Activated gamma-delta T cell treated with Interleukin-2 at 50 U/mL for 16 hours (primary cell): ENCODE measurements at regions not wholly inside any gene's neighbourhood (a gene's known extent, or its start where the extent isn't known, plus 50 kb on each side); places are given as distances from the start of the nearest gene placed in this dataset.
A peak's percentile ranks its signal among the peaks of the same experiment; 100 is the strongest.
"Not testable (repeated sequence)": the region's sequence is repeated elsewhere in the genome, so short reads cannot be mapped to it uniquely, and the experiment has no call there.

ENCODE experiments used
- DNase-seq: peaks from one replicate; pipeline ENCODE4 v3.0.0-alpha.2; 2020

DNA sequence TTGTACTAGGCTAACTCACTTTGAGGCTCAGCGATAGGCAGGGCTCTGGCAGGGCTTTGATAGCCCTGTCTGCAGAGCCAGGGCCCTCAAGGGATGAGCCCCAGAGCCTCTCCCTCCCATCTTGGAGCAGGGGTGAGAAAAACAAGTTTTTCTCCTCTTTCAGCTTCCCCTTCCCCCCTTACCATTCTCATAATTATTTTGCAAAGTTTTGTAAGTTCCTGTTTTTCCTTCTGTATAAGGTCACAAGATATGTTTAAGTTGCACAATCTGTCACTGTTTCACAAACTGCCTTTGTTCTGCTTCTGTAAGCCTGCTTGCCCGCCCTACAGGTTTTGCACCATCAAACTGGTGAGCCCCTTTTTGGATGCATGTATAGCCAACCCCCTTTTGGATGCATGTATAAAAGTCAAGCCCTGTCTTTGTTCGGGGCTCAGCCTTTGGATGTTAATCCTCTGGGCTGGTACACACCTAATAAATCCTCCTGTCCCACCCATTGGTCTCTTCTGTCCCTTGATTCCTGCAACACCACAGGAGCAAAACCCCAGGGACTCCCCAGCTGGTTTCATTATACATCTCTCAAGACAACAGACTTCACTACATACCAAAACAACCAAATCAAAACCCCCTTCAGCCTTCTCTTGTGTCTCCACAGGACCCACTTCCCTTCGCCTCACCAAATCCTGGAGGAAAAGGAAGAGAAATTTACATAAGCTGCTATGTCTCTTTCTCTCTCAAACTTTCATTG is 52.5 kb upstream of the RESF1 start:
- DNase-seq: no peak

DNA sequence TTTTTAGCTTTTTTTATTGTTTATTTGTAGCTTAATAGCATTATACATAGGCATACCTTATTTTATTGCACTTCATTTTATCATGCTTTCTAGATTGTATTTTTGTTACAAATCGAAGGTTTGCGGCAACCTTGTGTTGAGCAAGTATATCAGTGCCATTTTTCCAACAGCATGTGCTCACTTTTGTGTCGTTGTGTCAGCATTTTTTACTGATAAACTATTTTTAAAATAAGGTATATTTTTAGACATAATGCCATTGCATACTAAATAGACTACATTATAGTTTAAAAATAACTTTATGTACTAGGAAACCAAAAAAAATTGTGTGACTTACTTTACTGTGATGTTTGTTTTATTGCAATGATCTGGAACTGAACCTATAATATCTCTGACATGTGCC is 56.2 kb upstream of the RESF1 start:
- no peak for DNase-seq

DNA sequence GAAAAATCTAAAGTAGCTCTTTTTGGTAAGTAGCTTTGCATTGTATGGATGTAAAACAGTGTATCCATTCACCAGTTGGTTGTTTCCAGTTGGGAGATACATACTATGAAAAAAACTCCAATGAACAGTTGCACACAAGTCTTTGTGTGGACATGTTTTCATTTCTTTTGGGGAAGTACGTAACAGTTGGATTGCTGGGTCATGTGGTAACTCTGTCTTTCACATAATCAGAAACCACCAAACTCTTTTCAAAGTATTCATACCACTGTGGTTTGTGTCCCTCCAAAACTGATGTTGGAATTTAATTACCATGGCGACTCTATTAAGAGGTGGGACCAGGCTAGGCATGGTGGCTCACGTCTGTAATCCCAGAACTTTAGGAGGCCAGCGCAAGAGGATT is 58.9 kb upstream of the RESF1 start:
- no peak for DNase-seq

DNA sequence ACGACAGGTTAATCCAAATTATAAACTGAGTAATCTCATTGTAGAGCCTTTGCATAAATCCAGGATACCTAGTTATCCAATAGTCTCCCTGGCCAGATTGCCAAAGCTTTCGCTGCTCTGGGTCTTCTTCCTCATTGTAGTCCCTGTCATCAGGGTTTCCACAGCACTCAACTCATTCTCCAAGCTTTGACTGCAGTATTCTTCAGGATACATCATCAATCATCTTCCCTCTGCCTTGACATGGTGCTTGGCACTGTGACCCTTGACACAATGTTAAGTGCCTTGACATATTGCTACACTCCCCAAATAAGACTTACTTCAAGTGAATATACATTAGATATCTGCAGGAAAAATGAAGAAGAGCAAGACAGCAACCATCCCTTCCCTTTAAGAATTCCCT is 60.1 kb upstream of the RESF1 start:
- DNase-seq: no peak

DNA sequence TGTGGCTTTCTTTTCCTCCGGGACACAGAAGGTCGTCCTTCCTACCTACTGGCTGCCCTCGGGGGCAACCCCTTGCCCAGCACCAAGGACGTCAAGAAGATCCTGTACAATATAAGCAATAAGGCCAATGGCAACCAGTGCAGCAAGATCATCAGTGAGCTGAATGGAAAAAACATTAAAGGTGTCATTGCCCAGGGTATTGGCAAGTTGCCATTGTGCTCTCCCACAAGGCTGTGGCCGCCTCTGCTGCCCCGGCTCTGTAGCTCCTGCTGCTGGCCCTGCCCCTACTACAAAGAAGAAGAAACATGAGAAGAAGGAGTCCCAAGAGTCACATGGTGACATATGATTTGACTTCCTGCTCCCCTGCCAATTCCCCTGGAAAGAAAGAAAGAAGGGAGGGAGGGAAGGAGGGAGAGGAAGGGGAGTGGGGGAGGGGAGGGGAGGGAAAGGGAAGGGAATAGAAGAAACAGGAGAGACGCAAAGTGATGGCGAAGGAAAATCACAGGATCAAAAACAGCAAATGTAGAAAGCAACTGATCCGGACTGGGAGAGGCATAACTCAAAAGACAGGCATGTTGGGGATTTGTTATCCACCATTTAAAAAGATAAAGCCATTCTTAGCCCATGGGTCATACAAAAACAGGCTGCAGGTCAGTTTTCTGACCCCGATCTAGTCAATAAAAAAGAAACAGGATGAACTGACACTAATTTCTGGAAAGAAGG is 61.3 kb upstream of the RESF1 start:
- DNase-seq: peak; percentile 24

DNA sequence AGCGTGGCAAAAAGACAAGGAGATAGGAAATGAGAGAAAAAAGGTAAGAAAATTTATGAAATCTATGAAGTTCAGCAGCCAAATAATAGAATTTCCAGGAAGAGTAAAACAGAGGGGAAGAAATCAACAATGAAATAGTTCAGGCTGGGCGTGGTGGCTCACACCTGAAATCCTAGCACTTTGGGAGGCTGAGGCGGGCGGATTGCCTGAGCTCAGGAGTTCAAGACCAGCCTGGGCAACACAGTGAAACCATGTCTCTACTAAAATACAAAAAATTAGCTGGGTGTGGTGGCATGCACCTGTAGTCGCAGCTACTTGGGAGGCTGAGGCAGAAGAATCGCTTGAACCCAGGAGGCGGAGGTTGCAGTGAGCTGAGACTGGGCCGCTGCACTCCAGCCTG is 62.1 kb upstream of the RESF1 start:
- not testable (repeated sequence) for DNase-seq

DNA sequence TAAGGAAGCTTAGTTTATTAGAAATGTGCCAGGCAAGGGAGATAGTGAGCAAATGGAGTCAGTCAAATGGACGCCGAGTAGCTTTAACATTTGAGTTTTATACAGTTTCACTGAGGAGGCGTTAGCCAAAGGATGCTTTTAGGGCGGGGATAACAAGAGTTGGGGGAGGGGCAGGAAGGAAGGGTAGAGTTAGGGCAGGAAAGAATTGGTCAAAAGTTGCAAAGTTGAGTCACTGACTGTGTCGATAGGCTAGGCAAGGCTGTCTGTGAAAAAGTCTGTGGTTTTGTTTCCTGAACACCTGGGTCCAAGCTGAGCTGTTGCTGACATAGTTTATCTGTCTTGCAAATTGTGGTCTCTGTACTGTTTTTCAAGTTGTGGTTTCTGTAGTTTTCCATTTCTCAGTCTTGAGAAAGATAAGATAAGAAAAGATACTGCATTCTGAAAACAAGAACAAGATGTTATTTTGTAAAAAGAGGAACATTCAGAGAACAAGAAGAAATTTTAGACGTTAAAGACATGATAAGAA is 62.6 kb upstream of the RESF1 start:
- DNase-seq: peak; percentile 86

DNA sequence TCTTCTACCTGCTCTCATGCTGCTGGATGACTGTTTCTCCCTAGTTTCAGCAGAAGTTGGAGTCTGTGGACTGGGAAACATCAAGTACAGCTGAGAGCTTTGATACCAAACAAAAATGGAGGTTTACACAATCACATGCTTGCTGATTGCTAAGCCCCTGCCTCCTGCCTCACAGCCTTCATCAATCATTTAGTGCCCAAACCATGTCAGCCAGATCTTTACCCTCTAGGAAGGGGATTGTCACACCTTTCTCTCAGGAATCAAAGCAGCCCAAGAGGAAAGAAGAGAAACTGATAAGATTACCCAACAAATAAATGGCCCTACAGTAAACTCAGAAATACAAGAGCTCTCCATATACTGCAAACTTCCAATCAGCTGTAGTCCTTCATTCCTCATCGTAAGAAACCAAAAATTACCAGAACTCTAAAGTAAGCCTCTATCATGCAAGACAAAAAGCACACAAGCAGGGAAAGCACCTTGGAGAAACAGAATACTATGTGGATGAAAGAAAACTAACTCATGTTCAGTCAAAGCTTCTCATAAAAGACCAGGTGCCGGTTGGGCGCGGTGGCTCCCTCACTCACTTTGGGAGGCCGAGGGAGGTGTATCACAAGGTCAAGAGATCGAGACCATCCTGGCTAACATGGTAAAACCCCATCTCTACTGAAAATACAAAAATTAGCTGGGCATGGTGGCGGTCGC is 63.6 kb upstream of the RESF1 start:
- no peak for DNase-seq

DNA sequence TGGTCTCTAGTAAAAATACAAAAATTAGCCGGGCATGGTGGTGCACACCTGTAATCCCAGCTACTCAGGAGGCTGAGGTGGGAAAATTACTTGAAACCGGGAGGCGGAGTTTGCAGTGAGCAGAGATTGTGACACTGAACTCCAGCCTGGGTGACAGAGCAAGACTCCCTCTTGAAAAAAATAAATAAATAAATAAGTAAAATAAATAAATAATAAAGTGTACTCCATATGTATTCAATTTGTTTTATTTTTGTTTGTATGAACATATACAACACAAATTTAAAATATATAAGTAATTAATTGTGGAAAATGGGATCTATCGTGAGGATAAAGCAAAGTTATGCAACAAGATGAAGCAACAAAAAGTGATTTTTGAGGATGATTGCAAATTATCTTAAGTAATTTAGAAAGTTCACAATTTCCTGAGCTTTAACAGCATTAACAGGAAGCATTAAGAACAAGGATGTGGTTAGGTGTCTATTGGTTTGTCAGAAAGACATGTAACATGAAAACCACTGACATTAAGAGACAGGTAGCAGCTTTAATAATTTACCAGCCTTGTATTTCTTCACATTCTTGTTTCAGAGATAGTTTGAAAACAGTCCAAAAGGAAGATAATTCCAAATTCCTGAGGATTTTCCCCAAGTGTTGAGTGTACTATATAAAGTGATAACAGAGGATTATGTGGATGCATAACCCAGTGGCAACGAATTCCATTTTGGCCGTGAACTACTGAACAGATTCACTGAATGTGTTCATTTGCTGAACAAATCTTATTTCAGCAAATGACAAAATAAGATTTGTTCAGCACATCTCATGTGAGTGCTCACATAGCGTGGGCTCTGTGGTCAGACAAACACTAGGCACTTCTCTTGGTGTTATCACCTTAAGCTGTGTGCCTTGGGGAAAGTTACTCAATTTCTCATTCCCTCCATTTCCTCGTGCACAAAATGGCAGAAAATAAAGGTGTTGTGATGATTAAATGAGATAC is 68.6 kb upstream of the RESF1 start:
- DNase-seq: no peak

DNA sequence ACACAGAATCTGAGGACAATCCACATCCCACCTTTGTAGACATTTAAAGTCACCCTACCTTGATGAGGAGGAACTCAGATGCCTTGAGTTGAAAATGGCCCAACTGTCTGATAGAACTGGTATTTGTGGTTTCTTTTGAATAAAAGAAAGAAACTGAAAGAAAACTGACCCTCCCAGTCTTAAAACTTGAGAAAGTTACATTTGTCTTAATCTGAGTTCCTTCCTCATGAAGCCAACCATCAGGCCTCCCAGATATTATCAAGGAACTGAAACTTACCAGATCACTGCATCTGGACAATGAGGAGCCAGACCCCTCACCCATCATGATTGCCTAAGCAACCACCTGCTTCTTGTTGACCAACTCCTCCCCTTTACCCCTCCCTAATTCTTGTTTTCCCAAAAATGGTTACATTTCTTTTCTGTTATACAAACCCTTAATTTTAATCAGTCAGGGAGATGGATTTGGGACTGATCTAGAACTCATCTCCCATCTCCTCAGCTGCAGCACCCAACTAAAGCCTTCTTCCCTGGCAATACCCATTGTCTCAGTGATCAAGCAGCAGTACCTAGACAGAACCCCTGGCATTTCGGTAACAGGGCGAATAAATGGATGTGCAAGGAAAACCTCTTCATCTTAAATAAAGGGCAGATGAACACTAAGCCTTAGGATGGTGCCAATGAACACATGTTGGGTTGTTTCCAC is 72.0 kb upstream of the RESF1 start:
- DNase-seq: no peak

DNA sequence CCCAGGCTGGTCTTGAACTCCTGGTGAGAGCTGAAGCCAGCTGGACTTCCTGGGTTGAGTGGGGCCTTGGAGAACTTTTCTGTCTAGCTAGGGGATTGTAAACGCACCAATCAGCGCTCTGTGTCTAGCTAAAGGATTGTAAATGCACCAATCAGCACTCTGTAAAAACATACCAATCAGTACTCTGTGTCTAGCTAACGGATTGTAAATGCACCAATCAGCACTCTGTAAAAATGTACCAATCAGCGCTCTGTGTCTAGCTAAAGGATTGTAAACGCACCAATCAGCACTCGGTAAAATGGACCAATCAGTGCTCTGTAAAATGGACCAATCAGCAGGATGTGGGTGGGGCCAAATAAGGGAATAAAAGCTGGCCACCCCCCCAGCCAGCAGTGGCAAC is 76.5 kb upstream of the RESF1 start:
- DNase-seq: not testable (repeated sequence)

DNA sequence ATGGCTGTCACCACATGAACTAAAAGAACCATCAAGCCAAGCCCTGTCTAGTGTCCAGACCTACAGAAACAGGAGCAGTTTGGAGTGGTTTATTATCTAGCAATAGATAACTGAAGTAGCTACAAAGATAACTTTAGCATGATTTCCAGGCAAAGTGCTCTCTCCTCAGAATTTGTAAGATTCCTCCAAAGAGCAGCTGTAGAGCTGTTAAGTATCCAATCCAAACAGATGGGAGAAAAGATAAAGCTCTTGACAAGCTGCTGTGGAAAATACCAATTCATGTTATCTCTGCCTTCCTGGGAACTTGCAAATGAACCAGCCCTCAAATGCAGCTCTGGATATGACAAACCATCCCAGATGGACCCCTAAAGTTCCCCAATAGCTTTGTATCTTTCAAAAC is 78.9 kb upstream of the RESF1 start:
- DNase-seq: no peak

DNA sequence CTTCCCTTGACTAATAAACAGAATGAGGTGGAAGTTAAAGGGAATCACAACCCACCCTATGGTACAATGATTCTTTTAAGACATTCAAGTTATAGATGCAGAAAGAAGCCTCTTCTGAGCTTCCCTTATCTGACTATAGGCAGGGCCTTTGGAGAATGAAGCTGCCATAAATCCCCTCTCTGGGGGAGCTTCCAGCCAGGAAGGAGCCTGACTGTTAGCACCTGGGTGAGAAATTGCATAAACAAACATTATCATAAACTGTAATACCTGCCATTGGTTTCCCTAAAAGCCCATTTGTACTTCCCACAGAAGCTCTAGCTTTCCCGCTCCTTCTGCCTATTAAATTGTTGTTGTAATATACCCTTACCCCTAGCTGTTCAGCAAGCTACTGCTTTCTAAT is 81.3 kb upstream of the RESF1 start:
- no peak for DNase-seq

DNA sequence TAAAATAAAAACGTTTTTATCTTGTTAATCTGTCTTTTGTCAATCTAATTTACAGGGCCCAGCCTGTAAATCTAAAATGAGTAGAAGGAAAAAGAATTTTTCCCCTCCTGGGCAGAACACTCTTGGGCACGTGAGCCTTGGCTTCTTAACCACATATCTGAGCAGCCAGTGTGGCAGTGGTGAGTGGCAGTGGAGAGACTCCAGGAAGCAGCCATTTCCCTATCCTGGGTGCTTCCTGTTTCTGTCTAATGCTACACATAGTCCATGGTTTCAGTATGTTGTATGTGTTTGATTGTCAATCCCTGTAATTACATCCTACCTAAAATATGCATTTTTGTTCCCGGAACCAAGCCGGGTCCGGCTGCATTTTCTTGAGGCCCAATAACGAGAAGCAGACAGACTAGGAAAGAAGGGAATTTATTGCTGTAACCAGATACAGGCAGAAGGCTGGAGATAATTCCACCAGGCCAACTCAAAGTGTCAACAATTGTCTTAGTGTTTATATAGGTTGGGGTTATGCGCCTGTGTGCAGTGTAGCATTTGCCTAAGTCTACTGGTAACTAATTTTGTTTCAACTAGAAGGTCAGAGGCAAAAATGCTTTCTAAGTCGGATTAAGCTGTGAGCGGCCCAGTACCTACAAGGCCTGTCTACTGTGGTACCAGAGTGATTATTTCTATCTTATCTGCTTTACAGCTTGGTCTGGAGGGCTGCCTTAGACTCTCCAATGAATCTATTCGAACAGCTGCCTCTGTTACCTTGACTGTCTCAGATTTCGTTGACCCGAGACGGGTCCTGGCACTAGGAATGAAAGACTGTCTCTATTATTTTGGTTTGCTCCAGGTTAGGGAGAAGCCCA is 82.4 kb upstream of the RESF1 start:
- DNase-seq: no peak

DNA sequence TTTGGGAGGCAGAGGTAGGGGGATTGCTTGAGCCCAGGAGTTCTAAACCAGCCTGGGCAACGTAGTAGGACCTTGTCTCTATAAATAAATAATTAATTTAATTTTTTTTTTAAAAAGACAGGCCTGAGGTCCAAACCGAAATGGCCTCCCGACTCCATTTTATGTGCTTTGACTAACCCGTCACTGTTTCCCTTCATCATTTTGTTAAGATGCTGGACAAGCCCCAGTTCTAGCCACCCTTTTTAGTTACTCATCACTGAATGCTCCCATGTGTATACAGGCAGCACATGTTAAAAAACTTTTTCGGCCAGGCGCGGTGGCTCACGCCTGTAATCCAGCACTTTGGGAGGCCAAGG is 83.6 kb upstream of the RESF1 start:
- no peak for DNase-seq

DNA sequence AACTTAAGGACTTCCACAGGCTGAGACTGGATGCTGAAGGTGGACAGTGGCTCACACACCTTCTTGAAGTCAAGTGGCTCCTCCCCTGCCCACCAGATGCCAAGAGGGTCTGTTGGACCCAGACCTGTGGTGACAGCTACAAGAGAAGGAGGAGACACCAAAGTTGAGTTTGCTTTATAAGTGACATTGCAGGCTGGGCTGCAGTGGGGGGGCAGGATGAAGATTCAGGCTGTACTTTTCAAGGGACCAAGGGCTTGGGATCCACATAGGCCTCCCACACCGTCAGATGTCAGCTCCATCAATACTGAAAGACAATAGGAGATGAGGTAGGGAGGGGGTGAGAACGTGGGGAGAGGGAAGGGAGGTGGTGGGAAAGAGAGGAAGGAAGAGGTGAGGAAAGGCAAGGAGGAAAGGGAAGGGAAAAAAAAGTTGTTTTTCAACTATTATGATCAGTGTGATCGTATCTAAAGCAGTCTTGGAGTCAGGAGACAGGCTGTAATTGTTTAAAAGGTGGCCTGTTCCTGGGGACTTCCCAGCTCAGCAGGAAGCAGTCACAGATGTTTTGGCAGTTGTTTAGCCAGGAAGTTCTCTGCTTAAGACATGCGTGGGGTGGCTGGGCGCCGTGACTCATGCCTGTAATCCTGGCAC is 84.1 kb upstream of the RESF1 start:
- DNase-seq: peak; percentile 50

DNA sequence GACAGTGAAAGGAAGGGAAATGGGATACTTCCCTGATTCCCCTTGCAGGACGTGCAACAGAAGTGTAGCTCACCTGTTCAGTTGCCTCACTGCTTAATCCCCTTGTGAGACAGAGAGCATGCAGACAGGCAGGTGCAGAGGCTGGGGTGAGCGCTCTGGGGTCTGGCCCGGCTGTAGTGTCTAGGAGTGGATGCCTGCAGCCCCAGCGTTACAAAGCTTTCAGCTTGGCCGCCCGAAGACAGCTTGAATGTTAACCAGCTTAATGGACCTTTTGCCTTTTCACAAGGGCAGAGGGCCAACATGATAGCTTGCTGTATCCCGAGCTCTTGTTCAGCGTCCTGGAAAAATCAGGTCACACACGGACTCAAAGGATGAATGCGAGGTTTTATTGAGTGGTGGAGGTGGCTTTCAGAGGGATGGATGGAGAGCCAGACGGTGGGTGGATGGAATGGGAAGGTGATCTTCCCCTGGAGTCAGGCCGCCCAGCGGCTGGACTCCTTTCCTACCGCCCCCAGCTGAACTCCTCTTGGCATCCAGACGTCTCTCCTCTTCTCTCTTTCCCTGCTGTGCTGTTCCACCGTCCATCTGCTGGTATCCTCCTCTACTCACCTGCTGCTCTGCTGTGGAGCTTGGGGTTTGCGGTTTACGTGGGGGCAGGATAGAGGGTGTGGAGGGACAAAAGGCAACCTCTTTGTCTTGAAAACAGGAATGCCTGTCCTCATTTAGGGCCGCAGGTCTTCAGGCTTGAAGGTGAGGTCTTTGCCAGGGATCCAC is 86.2 kb upstream of the RESF1 start:
- no peak for DNase-seq

DNA sequence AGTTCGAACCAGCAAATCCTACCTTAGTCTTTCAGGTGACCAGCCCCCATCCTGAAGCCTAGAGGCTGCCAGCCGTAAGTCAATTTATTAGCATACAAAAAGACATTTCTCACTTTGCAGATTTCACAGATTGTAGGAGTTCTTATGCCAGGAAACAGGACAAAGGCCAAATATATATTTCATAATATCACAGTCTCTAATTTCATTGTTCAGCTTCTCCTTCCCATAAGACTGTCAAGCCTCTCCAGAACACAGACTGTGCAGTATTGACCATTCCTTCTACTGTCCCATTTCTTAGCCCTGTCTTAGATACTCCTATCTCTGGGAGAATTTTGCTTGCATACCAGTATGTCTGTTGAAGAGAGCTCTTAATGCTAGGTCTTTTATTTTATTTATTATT is 89.2 kb upstream of the RESF1 start:
- no peak for DNase-seq

DNA sequence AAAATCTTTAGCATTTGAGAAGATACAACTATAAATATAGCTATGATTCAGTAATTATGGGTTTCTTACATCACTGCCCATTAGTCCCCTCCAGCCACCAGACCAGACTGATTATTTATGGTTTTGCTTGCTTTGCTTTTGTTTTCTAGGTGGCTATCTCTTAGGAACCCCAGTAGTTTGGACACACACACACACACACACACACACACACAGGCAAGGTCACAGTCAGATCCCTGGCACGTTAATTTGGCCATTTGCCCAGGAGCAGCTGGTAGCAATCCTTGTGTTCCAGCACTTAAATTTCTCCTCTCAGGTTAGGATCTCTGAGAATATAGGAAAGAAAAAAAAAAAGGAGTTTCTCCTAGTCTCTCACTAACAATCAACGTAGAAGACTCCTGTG is 90.2 kb upstream of the RESF1 start:
- no peak for DNase-seq

DNA sequence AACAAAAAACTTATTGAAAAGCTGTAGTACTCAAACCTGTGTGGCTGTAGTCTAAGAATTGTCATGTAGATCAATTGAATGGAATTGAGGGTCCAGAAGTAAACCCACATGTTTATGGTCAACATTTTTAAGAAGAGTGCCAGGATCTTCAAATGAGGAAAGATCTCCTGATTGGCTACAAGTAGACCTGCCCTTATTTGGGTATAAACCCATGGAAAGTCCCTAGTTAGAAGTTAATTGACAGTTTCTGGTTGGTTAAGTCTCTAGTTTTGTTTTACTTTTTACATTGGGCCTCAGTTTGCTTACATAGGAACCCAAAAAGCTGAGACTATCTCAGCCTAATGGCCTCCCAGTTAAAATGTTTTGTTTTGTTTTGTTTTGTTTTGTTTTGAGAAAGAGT is 91.9 kb upstream of the RESF1 start:
- no peak for DNase-seq
